NCI-H526 (cell line): ENCODE measurements at regions not wholly inside any gene's neighbourhood (a gene's known extent, or its start where the extent isn't known, plus 50 kb on each side); places are given as distances from the start of the nearest gene placed in this dataset.

Experiments used
- DNase-seq, 2 experiments: peaks; one replicate each; lab custom pipeline; 2025; lab: John Stamatoyannopoulos, UW

DNA sequence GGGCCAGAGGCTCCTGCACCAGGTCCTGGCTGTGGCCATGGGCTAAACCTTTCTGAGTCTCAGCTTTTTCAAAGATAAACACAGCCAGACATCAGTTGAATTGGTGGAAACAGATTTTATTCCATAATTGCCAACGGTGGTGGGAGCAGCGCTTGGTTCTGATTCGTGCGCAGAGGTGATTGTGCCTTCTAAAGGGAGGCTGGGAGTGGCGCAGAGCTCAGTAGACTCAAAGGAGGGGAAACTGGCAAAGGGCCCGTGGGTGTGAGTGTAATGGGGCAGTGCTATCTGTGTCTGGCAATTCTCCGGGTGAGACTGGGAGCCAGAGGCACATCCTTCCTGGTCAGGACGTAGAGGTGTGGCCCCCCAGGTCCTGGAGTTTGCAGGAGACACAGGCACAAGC lies 169.4 kb upstream of the PPP1R26 start:
- no peak for DNase-seq

- no peak for DNase-seq
Measured at GRCh38 chr9:135315572-135315971, 164.0 kb upstream of the PPP1R26 start.

DNA sequence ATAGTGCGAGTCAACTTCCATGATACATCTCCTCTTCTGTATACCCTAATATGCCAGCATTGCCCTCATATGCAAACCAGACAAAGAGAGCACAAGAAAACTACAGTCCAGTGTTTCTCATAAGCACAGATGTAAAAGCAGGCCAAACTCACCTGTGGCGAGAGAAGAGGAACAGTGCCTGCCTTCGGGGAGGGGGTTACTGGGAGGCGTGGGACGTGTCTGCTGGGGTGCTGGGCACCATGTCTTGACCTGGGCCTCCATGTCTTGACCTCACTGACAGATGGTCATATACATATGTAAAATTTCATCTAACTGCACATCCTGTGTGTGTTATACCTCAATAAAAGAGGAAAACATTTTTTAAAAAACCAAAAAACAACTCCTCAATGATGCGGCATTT lies 159.3 kb upstream of the PPP1R26 start:
- no peak for DNase-seq

GRCh38 chr9:135320943-135321342 lies 158.6 kb upstream of the PPP1R26 start:
- no peak for DNase-seq

GRCh38 chr9:135321580-135321979 lies 158.0 kb upstream of the PPP1R26 start:
- DNase-seq, result no peak

DNA sequence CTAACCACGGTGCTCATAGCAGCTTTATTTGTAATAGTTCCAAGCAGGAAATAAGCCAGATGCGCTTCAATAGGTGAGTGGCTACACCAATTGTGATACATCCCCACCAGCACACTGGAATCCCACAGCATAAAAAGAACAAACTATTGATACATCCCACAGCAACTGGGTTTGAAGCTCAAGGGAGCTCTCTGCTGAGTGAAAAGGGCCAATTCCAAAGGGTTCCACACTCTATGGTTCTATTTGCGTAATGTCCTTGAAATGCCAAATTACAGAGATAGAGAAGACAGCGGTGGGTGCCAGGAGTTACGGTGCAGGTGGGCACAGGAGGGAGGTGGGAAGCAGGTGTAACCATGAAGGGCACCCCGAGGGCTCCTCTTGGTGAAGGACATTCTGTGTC lies 155.3 kb upstream of the PPP1R26 start:
- no peak for DNase-seq

GRCh38 chr9:135326141-135326540 lies 153.4 kb upstream of the PPP1R26 start:
- no peak for DNase-seq

- no peak for DNase-seq
Measured at GRCh38 chr9:135326633-135327152, 152.9 kb upstream of the PPP1R26 start.

GRCh38 chr9:135328485-135329417 lies 150.8 kb upstream of the PPP1R26 start:
- no peak for DNase-seq

GRCh38 chr9:135329571-135330306 lies 149.8 kb upstream of the PPP1R26 start:
- peak in 1 of 2 experiments; percentile 20 for DNase-seq

- no peak for DNase-seq
Measured at GRCh38 chr9:135330307-135330631, 149.3 kb upstream of the PPP1R26 start.

- no peak for DNase-seq
Measured at GRCh38 chr9:135330685-135331590, 148.6 kb upstream of the PPP1R26 start.

DNA sequence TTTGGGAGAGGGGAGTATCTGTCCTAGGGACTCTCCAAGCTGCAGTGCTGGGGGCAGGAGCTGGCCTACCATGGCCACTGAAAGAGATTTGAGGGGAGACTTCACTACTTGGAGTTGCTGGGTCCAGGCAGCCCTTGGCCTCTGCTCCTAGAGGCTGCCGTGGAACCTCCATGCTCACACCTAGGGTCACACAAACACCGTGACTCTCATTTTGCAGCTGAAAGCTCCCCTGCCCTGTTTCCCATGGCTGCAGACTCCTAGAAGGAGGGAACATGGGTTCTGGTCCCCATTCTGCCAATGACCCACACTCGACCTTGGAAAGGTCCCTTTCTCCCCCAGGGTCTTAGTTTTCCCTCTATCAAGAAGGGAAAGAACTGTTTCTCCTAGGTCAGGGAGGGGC lies 147.1 kb upstream of the PPP1R26 start:
- DNase-seq, result no peak

DNA sequence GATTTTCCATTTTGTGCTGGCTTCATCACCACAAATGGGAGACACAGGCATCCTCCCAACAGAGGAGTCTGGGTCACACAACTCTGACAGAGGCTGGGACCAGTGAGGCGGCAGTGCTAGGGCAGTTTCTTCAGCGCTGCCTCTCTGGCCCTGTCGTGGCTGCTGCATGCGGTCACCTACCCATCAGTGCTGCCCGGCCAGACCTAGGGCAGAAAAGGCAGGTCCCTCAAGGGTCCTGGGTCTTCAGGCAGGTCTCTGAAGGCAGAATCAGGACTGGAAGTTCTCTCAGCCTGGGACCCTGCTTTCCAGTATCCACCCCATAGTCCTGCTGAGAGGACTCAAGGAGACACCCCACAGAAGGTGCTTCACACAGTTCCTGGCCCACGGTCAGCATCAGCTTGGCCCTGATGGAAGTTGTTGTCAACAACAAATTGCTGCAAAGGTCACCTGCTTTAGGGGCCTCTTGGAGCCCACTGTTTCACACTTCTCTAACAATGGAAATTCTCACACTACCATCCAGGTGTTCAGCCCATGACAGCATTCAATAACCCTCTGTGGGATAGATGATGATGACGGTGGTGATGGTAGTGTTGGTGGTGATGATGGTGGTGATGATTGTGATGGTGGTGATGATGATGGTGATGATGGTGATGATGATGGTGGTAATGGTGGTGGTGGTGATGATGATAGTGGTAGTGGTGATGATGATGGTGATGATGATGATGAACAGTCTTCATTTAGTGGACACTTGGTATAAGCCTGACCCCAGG lies 146.4 kb upstream of the PPP1R26 start:
- no peak for DNase-seq

- DNase-seq, result no peak
Measured at GRCh38 chr9:135334953-135335460, 144.6 kb upstream of the PPP1R26 start.

GRCh38 chr9:135335691-135336181 lies 143.8 kb upstream of the PPP1R26 start:
- no peak for DNase-seq

- no peak for DNase-seq
Measured at GRCh38 chr9:135336722-135337527, 142.7 kb upstream of the PPP1R26 start.

GRCh38 chr9:135338546-135338945 lies 141.0 kb upstream of the PPP1R26 start:
- no peak for DNase-seq

DNA sequence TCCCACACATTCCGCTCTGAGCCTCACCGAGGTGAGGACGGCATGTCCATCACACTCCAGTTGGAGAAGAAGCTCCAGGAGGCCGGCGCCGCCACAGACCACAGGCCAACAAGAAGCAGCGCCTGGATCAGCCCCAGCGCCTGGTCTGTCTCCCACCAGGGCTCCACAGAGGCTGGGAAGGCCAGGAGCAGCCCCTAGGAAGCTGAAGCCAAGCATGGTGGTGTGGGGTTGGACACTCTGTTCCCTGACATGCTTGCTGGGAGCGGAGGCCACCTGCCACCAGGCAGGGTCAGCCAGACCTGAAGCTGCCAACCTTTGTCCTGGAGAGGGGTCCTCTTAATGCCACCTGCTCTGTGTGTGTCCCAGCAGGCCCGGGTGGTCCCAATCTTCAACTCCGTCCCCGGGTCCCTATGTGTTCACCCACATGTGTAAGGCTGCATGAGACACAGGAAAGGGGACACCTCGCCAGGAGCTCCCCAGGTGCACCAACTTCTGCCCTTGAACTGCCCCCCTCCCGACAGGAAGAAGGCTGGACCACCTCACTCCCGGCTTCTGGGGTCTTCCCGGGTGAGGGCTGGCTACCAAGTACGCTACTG lies 140.1 kb upstream of the PPP1R26 start:
- no peak for DNase-seq
